Lower leg skin (tissue), 3 donors: ENCODE measurements at regions not wholly inside any gene's neighbourhood (a gene's known extent, or its start where the extent isn't known, plus 50 kb on each side); places are given as distances from the start of the nearest gene placed in this dataset.

Experiments used
- CTCF ChIP-seq, 3 donors: fragments of 450-650 bp; IDR thresholded peaks; one replicate each; pipeline ENCODE4 v1.5.1; 2016; ENCODE audit warnings: antibody characterized with exemption in 3 of 3, mild to moderate bottlenecking in 3 of 3, moderate library complexity in 2 of 3
- POLR2A ChIP-seq, 2 donors: fragments of 450-650 bp; IDR thresholded peaks; one replicate each; pipeline ENCODE4 v1.6.1; 2016 to 2017; ENCODE audit warnings: antibody characterized with exemption in 2 of 2, mild to moderate bottlenecking in 1 of 2, moderate library complexity in 1 of 2

GRCh38 chr3:161796312-161796711 lies 299.7 kb downstream of the OTOL1 start:
- TF ChIP-seq CTCF (IDR thresholded peaks at IDR 0.05) (no peak), POLR2A (IDR thresholded peaks at IDR 0.05) (no peak)
